ENCODE measurements at regions not wholly inside any gene's neighbourhood (a gene's known extent, or its start where the extent isn't known, plus 50 kb on each side); places are given as distances from the start of the nearest gene placed in this dataset.
A peak's percentile ranks its signal among the peaks of the same experiment; 100 is the strongest.

- H3K4me1 ChIP-seq (ENCODE audit: control insufficient read depth in 2 of 2, insufficient read depth in 2 of 2, low read length in 2 of 2), result peaks cover 6 to 12% of the 10 kb centered on the region in 2 donors
- no peak overlapping the region for H3K4me3 ChIP-seq (ENCODE audit: low read length in 2 of 2)
- no peaks in the 10 kb centered on the region for H3K27me3 ChIP-seq (ENCODE audit: control insufficient read depth in 2 of 2, insufficient read depth in 2 of 2, low read length in 2 of 2)
- H3K9ac ChIP-seq (ENCODE audit: low read depth in 1 of 2, low read length in 2 of 2), result no peak overlapping the region
- H3K9me3 ChIP-seq (ENCODE audit: control insufficient read depth in 2 of 2, low read length in 2 of 2), result no peaks in the 10 kb centered on the region
- no peaks in the 10 kb centered on the region for H3K36me3 ChIP-seq (ENCODE audit: control insufficient read depth in 2 of 2, insufficient read depth in 2 of 2, low read length in 2 of 2)
- H3K27ac ChIP-seq (ENCODE audit: low read depth in 2 of 2, low read length in 2 of 2), result no peak overlapping the region
These were observed 109.3 kb downstream of the ZIC5 start for GRCh38 chr13:99862244-99862643.

DNA sequence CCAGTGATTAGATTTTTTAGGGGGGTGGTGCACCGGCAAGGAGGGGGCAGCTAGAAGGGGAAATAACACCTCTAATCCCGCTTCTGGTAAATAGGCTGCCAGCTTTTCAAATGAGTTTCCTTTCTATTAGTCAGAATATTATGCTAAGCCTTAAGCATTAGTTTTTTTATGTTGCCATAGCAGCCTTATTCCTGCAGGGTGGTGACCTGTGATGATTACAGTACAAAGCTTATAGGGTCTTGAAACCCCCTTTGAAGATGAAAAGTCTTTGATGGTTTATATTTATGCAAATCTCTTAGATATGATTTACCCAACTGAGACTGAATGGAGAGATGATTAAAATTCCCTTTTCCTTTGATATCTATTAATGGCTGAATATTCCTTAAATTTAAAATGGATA, 109.8 kb downstream of the ZIC5 start:
- Histone ChIP-seq H3K27ac (ENCODE audit: low read depth in 2 of 2, low read length in 2 of 2) (no peak overlapping the region), H3K27me3 (ENCODE audit: control insufficient read depth in 2 of 2, insufficient read depth in 2 of 2, low read length in 2 of 2) (no peaks in the 10 kb centered on the region), H3K36me3 (ENCODE audit: control insufficient read depth in 2 of 2, insufficient read depth in 2 of 2, low read length in 2 of 2) (no peaks in the 10 kb centered on the region), H3K9ac (ENCODE audit: low read depth in 1 of 2, low read length in 2 of 2) (no peak overlapping the region), H3K9me3 (ENCODE audit: control insufficient read depth in 2 of 2, low read length in 2 of 2) (no peaks in the 10 kb centered on the region), H3K4me1 (ENCODE audit: control insufficient read depth in 2 of 2, insufficient read depth in 2 of 2, low read length in 2 of 2) (peaks cover 6 to 12% of the 10 kb centered on the region in 2 donors), H3K4me3 (ENCODE audit: low read length in 2 of 2) (no peak overlapping the region)

DNA sequence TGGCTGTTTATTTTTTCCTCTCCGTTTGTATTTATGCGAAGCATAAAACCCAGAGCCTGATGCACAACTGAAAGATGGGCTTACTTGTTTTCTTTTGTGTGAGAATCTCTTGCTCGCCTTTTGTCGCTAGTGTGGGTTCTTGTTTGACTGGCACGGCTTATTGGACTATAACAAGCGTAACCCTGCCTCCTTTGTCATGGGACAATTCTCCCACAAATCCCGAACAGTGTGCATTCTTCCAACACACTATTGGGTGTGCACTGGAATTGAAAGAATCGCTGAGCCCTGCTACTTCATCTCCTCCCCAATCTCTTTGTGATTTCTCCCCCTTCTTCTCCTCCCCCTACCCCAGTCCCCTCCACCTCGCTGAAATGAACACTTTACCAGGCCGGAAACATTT, 110.8 kb downstream of the ZIC5 start:
- Histone ChIP-seq H3K27me3 (ENCODE audit: control insufficient read depth in 2 of 2, insufficient read depth in 2 of 2, low read length in 2 of 2) (no peaks in the 10 kb centered on the region), H3K27ac (ENCODE audit: low read depth in 2 of 2, low read length in 2 of 2) (no peak overlapping the region)

DNA sequence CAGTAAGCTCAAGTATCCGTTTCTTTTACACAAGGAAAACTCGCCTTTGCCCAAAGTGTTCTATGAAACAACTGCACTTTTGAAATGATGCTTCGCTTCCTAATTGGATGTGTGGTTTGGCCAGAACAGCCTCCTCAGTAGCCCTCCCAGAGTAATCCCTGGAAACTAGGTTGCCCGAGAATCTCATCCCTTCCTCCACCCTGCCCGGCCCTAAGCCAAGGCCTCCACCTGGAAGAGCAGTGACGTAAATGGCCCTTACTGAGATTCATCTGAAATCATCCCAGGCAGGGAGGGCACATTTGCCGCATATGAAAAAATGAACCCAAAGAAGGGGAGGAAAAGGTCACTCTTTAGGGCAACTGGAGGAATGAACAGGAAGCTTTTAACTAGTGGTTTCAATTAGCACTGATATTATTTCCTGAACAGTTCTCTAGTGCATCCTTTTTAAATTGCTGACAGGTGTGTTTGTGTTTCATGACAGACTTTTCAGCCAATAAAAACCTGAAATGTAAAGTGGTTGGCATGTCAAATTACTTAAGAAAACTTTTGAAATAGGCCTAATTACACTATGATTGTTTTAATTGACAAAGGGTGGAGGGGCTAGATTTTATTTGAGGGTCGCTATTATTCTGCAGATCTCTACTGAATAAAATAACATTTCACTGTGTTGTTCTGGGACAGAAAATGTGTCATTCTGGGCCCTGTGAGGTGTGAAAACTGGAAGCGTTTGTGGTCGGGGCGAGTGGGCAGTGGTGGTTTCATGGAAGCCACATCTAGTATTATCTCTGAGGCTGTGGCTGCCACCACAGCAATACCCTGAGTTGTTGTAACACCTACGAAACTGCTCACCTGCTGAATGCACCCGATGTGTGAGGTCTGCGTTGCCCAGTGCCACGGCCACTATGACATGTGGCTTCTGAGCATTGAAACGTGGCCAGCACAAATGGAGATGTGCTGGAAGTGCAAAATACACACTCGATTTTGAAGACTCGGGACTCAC, 112.1 kb downstream of the ZIC5 start:
- H3K36me3 ChIP-seq (ENCODE audit: control insufficient read depth in 2 of 2, insufficient read depth in 2 of 2, low read length in 2 of 2), result no peaks in the 10 kb centered on the region
- peaks cover 6 to 12% of the 10 kb centered on the region in 2 donors for H3K4me1 ChIP-seq (ENCODE audit: control insufficient read depth in 2 of 2, insufficient read depth in 2 of 2, low read length in 2 of 2)
- no peak overlapping the region for H3K27ac ChIP-seq (ENCODE audit: low read depth in 2 of 2, low read length in 2 of 2)
- no peak overlapping the region for H3K4me3 ChIP-seq (ENCODE audit: low read length in 2 of 2)
- no peaks in the 10 kb centered on the region for H3K9me3 ChIP-seq (ENCODE audit: control insufficient read depth in 2 of 2, low read length in 2 of 2)
- H3K9ac ChIP-seq (ENCODE audit: low read depth in 1 of 2, low read length in 2 of 2), result no peak overlapping the region
- H3K27me3 ChIP-seq (ENCODE audit: control insufficient read depth in 2 of 2, insufficient read depth in 2 of 2, low read length in 2 of 2), result no peaks in the 10 kb centered on the region

More for the DNA sequence above, 110.8 kb downstream of the ZIC5 start:
- no peaks in the 10 kb centered on the region for H3K36me3 ChIP-seq (ENCODE audit: control insufficient read depth in 2 of 2, insufficient read depth in 2 of 2, low read length in 2 of 2)
- no peaks in the 10 kb centered on the region for H3K9me3 ChIP-seq (ENCODE audit: control insufficient read depth in 2 of 2, low read length in 2 of 2)
- H3K4me1 ChIP-seq (ENCODE audit: control insufficient read depth in 2 of 2, insufficient read depth in 2 of 2, low read length in 2 of 2), result peaks cover 6 to 12% of the 10 kb centered on the region in 2 donors
- no peak overlapping the region for H3K4me3 ChIP-seq (ENCODE audit: low read length in 2 of 2)
- H3K9ac ChIP-seq (ENCODE audit: low read depth in 1 of 2, low read length in 2 of 2), result no peak overlapping the region

DNA sequence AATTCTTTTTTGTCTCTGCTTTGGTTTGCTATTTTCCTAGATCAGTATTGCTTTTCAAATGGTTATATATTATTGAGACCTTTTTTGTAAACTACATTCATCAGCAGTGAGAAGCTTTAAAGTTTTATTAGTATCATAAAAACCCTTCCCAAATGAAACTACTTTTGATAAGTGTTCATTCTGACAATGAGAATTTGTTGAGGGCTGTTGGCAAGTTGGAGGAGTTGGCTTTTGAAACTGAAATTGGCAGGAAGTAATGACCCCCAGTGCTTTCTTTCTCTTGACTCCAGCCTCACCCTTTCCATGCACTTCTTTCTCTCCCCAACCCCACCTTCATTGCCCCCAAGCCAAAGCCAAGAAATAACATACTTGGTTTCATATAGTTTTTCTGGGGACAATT, 113.8 kb downstream of the ZIC5 start:
- H3K36me3 ChIP-seq (ENCODE audit: control insufficient read depth in 2 of 2, insufficient read depth in 2 of 2, low read length in 2 of 2), result no peaks in the 10 kb centered on the region
- H3K4me3 ChIP-seq (ENCODE audit: low read length in 2 of 2), result no peak overlapping the region
- H3K4me1 ChIP-seq (ENCODE audit: control insufficient read depth in 2 of 2, insufficient read depth in 2 of 2, low read length in 2 of 2), result peaks cover 6 to 12% of the 10 kb centered on the region in 2 donors
- H3K9ac ChIP-seq (ENCODE audit: low read depth in 1 of 2, low read length in 2 of 2), result no peak overlapping the region
- H3K27me3 ChIP-seq (ENCODE audit: control insufficient read depth in 2 of 2, insufficient read depth in 2 of 2, low read length in 2 of 2), result no peaks in the 10 kb centered on the region
- peak overlapping the region in 1 of 2 donors; percentile 10 for H3K27ac ChIP-seq (ENCODE audit: low read depth in 2 of 2, low read length in 2 of 2)
- H3K9me3 ChIP-seq (ENCODE audit: control insufficient read depth in 2 of 2, low read length in 2 of 2), result no peaks in the 10 kb centered on the region

DNA sequence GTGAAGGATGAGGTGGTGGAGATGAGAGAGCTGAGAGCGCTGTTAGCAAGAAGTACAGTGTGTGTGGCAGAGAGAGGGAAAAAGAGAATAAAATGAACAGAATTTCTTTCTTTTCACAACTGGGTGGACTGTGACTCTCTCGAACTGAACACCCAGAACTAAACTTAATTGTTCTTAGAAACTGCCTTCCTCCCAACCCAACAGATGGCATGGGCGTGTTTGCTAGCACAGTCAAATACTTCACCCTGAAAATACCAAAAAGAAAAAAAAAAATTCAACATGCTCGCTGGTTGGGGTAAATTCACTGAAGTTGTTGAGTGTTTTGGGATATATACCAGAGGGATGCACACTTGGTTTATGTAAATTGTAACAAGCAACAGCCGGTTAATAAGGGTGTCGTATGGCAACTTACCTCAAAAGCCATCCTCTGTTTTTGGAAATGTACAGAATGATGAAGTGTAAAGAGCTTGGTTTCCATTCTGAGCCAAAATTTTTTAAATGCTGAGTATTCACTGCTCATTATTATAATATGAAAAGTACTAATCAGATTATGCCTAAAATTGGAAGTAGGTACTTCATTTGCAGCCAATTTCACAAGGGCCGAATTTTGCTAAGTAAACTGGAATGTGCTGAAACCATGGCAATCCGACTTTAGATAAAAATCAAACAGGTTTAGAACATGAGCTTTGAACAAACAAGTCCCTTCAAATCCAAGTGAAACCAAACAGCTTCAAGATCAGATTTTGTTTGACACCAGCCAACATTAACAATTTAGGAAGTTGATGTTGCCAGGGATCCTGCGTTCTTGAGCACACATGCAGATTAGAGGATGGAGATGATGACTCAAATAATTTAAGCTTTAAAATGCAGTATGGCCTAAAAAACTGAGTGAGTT, 115.8 kb downstream of the ZIC5 start:
- H3K9me3 ChIP-seq (ENCODE audit: control insufficient read depth in 2 of 2, low read length in 2 of 2), result no peaks in the 10 kb centered on the region

DNA sequence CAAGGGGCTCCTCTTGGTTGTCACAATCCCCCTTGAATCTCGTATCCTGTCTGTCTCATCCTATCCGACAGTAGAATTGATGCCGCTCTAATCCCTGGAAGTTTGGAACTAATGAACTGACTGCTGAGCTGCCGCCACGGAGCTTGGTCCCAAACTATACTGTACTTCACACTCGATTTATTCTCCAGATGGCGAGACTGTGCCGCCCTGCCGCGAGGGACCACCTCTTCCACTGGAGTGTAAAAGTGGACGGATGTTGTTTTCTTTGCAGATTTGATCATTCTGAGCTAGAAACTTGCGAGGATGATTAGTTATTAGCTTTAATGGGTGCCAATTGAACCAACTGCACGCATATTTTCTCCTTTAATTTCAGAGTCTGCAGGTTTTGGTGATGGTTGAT, 117.2 kb downstream of the ZIC5 start:
- no peaks in the 10 kb centered on the region for H3K36me3 ChIP-seq (ENCODE audit: control insufficient read depth in 2 of 2, insufficient read depth in 2 of 2, low read length in 2 of 2)
- H3K4me3 ChIP-seq (ENCODE audit: low read length in 2 of 2), result no peak overlapping the region
- H3K27ac ChIP-seq (ENCODE audit: low read depth in 2 of 2, low read length in 2 of 2), result no peak overlapping the region

More for the DNA sequence above, 115.8 kb downstream of the ZIC5 start:
- H3K27me3 ChIP-seq (ENCODE audit: control insufficient read depth in 2 of 2, insufficient read depth in 2 of 2, low read length in 2 of 2), result no peaks in the 10 kb centered on the region
- no peak overlapping the region for H3K9ac ChIP-seq (ENCODE audit: low read depth in 1 of 2, low read length in 2 of 2)
- no peak overlapping the region for H3K27ac ChIP-seq (ENCODE audit: low read depth in 2 of 2, low read length in 2 of 2)
- H3K4me1 ChIP-seq (ENCODE audit: control insufficient read depth in 2 of 2, insufficient read depth in 2 of 2, low read length in 2 of 2), result peaks cover 6 to 12% of the 10 kb centered on the region in 2 donors
- H3K36me3 ChIP-seq (ENCODE audit: control insufficient read depth in 2 of 2, insufficient read depth in 2 of 2, low read length in 2 of 2), result no peaks in the 10 kb centered on the region
- H3K4me3 ChIP-seq (ENCODE audit: low read length in 2 of 2), result no peak overlapping the region

DNA sequence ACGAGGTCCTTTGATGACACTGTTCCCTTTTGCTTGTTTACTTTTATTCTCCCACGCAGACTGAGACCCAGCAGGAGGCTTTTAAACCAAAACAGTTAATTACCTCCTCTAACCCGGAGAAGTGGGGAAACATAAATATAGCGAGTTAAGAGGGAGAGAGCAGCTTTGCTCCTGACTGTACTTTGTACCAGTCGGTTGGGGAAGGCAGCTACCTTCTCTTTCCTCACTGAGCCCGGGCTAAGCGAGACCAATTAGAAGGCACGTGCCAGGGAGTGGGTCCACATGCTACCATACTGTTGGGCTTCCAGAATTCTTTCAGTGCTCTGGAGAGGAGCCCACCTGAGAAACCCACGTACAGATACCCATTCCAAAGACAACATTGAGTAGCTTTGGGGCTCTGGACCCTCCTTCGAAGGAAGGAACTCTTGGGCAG, 124.2 kb downstream of the ZIC5 start:
- no peaks in the 10 kb centered on the region for H3K36me3 ChIP-seq (ENCODE audit: control insufficient read depth in 2 of 2, insufficient read depth in 2 of 2, low read length in 2 of 2)
- no peak overlapping the region for H3K9ac ChIP-seq (ENCODE audit: low read depth in 1 of 2, low read length in 2 of 2)
- no peaks in the 10 kb centered on the region for H3K4me1 ChIP-seq (ENCODE audit: control insufficient read depth in 2 of 2, insufficient read depth in 2 of 2, low read length in 2 of 2)
- H3K27ac ChIP-seq (ENCODE audit: low read depth in 2 of 2, low read length in 2 of 2), result no peak overlapping the region
- H3K4me3 ChIP-seq (ENCODE audit: low read length in 2 of 2), result no peak overlapping the region
- no peaks in the 10 kb centered on the region for H3K27me3 ChIP-seq (ENCODE audit: control insufficient read depth in 2 of 2, insufficient read depth in 2 of 2, low read length in 2 of 2)
- H3K9me3 ChIP-seq (ENCODE audit: control insufficient read depth in 2 of 2, low read length in 2 of 2), result no peaks in the 10 kb centered on the region

More for the DNA sequence above, 117.2 kb downstream of the ZIC5 start:
- Histone ChIP-seq H3K4me1 (ENCODE audit: control insufficient read depth in 2 of 2, insufficient read depth in 2 of 2, low read length in 2 of 2) (peaks cover 6 to 12% of the 10 kb centered on the region in 2 donors), H3K27me3 (ENCODE audit: control insufficient read depth in 2 of 2, insufficient read depth in 2 of 2, low read length in 2 of 2) (no peaks in the 10 kb centered on the region), H3K9ac (ENCODE audit: low read depth in 1 of 2, low read length in 2 of 2) (no peak overlapping the region), H3K9me3 (ENCODE audit: control insufficient read depth in 2 of 2, low read length in 2 of 2) (no peaks in the 10 kb centered on the region)

GRCh38 chr13:99845161-99845874, 126.2 kb downstream of the ZIC5 start:
- no peaks in the 10 kb centered on the region for H3K9me3 ChIP-seq (ENCODE audit: control insufficient read depth in 2 of 2, low read length in 2 of 2)
- H3K27me3 ChIP-seq (ENCODE audit: control insufficient read depth in 2 of 2, insufficient read depth in 2 of 2, low read length in 2 of 2), result no peaks in the 10 kb centered on the region
- no peak overlapping the region for H3K9ac ChIP-seq (ENCODE audit: low read depth in 1 of 2, low read length in 2 of 2)
- no peaks in the 10 kb centered on the region for H3K36me3 ChIP-seq (ENCODE audit: control insufficient read depth in 2 of 2, insufficient read depth in 2 of 2, low read length in 2 of 2)
- no peak overlapping the region for H3K27ac ChIP-seq (ENCODE audit: low read depth in 2 of 2, low read length in 2 of 2)
- H3K4me1 ChIP-seq (ENCODE audit: control insufficient read depth in 2 of 2, insufficient read depth in 2 of 2, low read length in 2 of 2), result no peaks in the 10 kb centered on the region
- H3K4me3 ChIP-seq (ENCODE audit: low read length in 2 of 2), result no peak overlapping the region
